Astrocyte (in vitro differentiated cells and primary cell): ENCODE measurements at regions not wholly inside any gene's neighbourhood (a gene's known extent, or its start where the extent isn't known, plus 50 kb on each side); places are given as distances from the start of the nearest gene placed in this dataset.
A peak's percentile ranks its signal among the peaks of the same experiment; 100 is the strongest.

Experiments
- DNase-seq: peaks from one replicate; pipeline ENCODE4 v3.0.0-alpha.2; 2010; ENCODE audit warnings: low read depth
- FAIRE-seq: peaks from 2 replicates; lab custom pipeline; 2011; peaks lifted over from hg19 to GRCh38; lab: Jason Lieb, UNC
- H2AFZ ChIP-seq: 2 replicates; pipeline ENCODE4 v1.6.0; 2012; ENCODE audit warnings: low read depth, low read length, inconsistent platforms
- H3K27ac ChIP-seq: 2 replicates; pipeline ENCODE4 v1.5.1; 2011; ENCODE audit warnings: low read depth, low read length, inconsistent platforms
- H3K27me3 ChIP-seq: 2 replicates; pipeline ENCODE4 v1.6.0; 2011; ENCODE audit warnings: low read length, inconsistent platforms; ENCODE audit not compliant: insufficient read depth
- H3K36me3 ChIP-seq: 2 replicates; pipeline ENCODE4 v1.5.1; 2011; ENCODE audit warnings: low read length, inconsistent platforms; ENCODE audit not compliant: insufficient read depth
- H3K4me1 ChIP-seq: 2 replicates; pipeline ENCODE4 v1.5.1; 2011; ENCODE audit warnings: low read length, inconsistent platforms; ENCODE audit not compliant: insufficient read depth
- H3K4me2 ChIP-seq: 2 replicates; pipeline ENCODE4 v1.6.0; 2012; ENCODE audit warnings: low read length, inconsistent platforms
- H3K4me3 ChIP-seq: 2 replicates; pipeline ENCODE4 v1.5.1; 2011; ENCODE audit warnings: low read depth, mild to moderate bottlenecking, low read length, inconsistent platforms; ENCODE audit not compliant: insufficient read depth
- H3K79me2 ChIP-seq: 2 replicates; pipeline ENCODE4 v1.6.0; 2012; ENCODE audit warnings: mild to moderate bottlenecking, low read length, inconsistent platforms; ENCODE audit not compliant: insufficient read depth
- H3K9ac ChIP-seq: 2 replicates; pipeline ENCODE4 v1.6.0; 2012; ENCODE audit warnings: mild to moderate bottlenecking, low read length, inconsistent platforms
- H3K9me3 ChIP-seq: 2 replicates; pipeline ENCODE4 v1.5.1; 2012; ENCODE audit warnings: low read depth, mild to moderate bottlenecking, low read length, inconsistent platforms; ENCODE audit not compliant: insufficient read depth
- H4K20me1 ChIP-seq: 2 replicates; pipeline ENCODE4 v1.6.0; 2012; ENCODE audit warnings: low read length, inconsistent platforms; ENCODE audit not compliant: insufficient read depth
- H3K27ac Mint-ChIP-seq: one replicate; pipeline ENCODE4 v1.8.0; 2021; ENCODE audit warnings: mild to moderate bottlenecking, mixed read lengths; ENCODE audit not compliant: unreplicated experiment
- H3K27me3 Mint-ChIP-seq: one replicate; pipeline ENCODE4 v1.8.0; 2021; ENCODE audit warnings: low read depth, mixed read lengths; ENCODE audit not compliant: unreplicated experiment
- H3K36me3 Mint-ChIP-seq: one replicate; pipeline ENCODE4 v1.8.0; 2021; ENCODE audit warnings: low read depth, mixed read lengths; ENCODE audit not compliant: unreplicated experiment
- H3K4me1 Mint-ChIP-seq: one replicate; pipeline ENCODE4 v1.8.0; 2021; ENCODE audit warnings: low read depth, mixed read lengths; ENCODE audit not compliant: unreplicated experiment
- H3K4me3 Mint-ChIP-seq: one replicate; pipeline ENCODE4 v1.8.0; 2021; ENCODE audit warnings: mild to moderate bottlenecking, moderate library complexity, mixed read lengths; ENCODE audit not compliant: unreplicated experiment
- H3K9me3 Mint-ChIP-seq: one replicate; pipeline ENCODE4 v1.8.0; 2021; ENCODE audit warnings: mild to moderate bottlenecking, mixed read lengths; ENCODE audit not compliant: unreplicated experiment
- CTCF ChIP-seq: IDR thresholded peaks from 2 replicates; pipeline ENCODE4 v1.5.1; 2011; ENCODE audit warnings: low read depth, mild to moderate bottlenecking, inconsistent platforms, low read length, moderate library complexity; ENCODE audit not compliant: insufficient read depth
- EZH2 ChIP-seq: IDR thresholded peaks from 2 replicates; pipeline ENCODE4 v1.6.1; 2012; ENCODE audit warnings: mild to moderate bottlenecking, low read length, inconsistent platforms; ENCODE audit not compliant: insufficient read depth

GRCh38 chr14:22434901-22435550, 154.0 kb downstream of the DAD1 start:
- H3K36me3 Mint-ChIP-seq = no peaks in the 10 kb centered on the region
- TF ChIP-seq CTCF = no peak
- no peak for TF ChIP-seq EZH2
- H3K9me3 Mint-ChIP-seq = no peaks in the 10 kb centered on the region
- DNase-seq (no peak), FAIRE-seq (no peak)
- peaks cover 21% of the 10 kb centered on the region for H3K4me1 Mint-ChIP-seq
- Histone ChIP-seq H3K27ac (no peak overlapping the region), H2AFZ (no peak overlapping the region), H4K20me1 (no peaks in the 10 kb centered on the region), H3K4me3 (no peak overlapping the region), H3K36me3 (no peaks in the 10 kb centered on the region), H3K79me2 (no peaks in the 10 kb centered on the region), H3K4me1 (peaks cover 17% of the 10 kb centered on the region), H3K9me3 (no peaks in the 10 kb centered on the region), H3K27me3 (no peaks in the 10 kb centered on the region), H3K4me2 (no peak overlapping the region), H3K9ac (no peak overlapping the region)
- peaks cover 8% of the 10 kb centered on the region for H3K27me3 Mint-ChIP-seq
- H3K27ac Mint-ChIP-seq = no peak overlapping the region
- H3K4me3 Mint-ChIP-seq = no peak overlapping the region

- Mint-ChIP-seq H3K27me3 (peaks cover 8% of the 10 kb centered on the region), H3K4me3 (no peak overlapping the region), H3K36me3 (no peaks in the 10 kb centered on the region), H3K4me1 (peaks cover 25% of the 10 kb centered on the region), H3K9me3 (no peaks in the 10 kb centered on the region), H3K27ac (no peak overlapping the region)
- H2AFZ ChIP-seq = no peak overlapping the region
- no peaks in the 10 kb centered on the region for H3K27me3 ChIP-seq
- no peaks in the 10 kb centered on the region for H3K9me3 ChIP-seq
- DNase-seq = no peak
- TF ChIP-seq EZH2 (no peak), CTCF (no peak)
- FAIRE-seq = no peak
- H3K79me2 ChIP-seq = no peaks in the 10 kb centered on the region
- H3K4me3 ChIP-seq = no peak overlapping the region
- H3K4me2 ChIP-seq = no peak overlapping the region
- no peak overlapping the region for H3K9ac ChIP-seq
- H3K4me1 ChIP-seq = peaks cover 21% of the 10 kb centered on the region
- H3K36me3 ChIP-seq = no peaks in the 10 kb centered on the region
- H3K27ac ChIP-seq = no peak overlapping the region
- H4K20me1 ChIP-seq = no peaks in the 10 kb centered on the region
Measured at GRCh38 chr14:22434030-22434429, 155.0 kb downstream of the DAD1 start.

- DNase-seq (no peak), FAIRE-seq (no peak)
- peaks cover 31% of the 10 kb centered on the region for H3K4me1 ChIP-seq
- TF ChIP-seq EZH2 (no peak), CTCF (no peak)
- no peak overlapping the region for H3K9ac ChIP-seq
- H3K4me3 ChIP-seq = no peak overlapping the region
- H3K4me3 Mint-ChIP-seq = no peak overlapping the region
- no peaks in the 10 kb centered on the region for H3K36me3 Mint-ChIP-seq
- no peaks in the 10 kb centered on the region for H3K79me2 ChIP-seq
- peaks cover 31% of the 10 kb centered on the region for H3K4me1 Mint-ChIP-seq
- H3K27ac Mint-ChIP-seq = peak overlapping the region; percentile 16
- H3K9me3 ChIP-seq = no peaks in the 10 kb centered on the region
- no peak overlapping the region for H3K27ac ChIP-seq
- peak overlapping the region; percentile 51 for H3K4me2 ChIP-seq
- H2AFZ ChIP-seq = no peak overlapping the region
- no peaks in the 10 kb centered on the region for H4K20me1 ChIP-seq
- no peaks in the 10 kb centered on the region for H3K36me3 ChIP-seq
- peaks cover 6% of the 10 kb centered on the region for H3K27me3 Mint-ChIP-seq
- no peaks in the 10 kb centered on the region for H3K27me3 ChIP-seq
- no peaks in the 10 kb centered on the region for H3K9me3 Mint-ChIP-seq
Measured at GRCh38 chr14:22433069-22433468, 156.0 kb downstream of the DAD1 start.
